NOMO-1 (cell line): ENCODE measurements at regions not wholly inside any gene's neighbourhood (a gene's known extent, or its start where the extent isn't known, plus 50 kb on each side); places are given as distances from the start of the nearest gene placed in this dataset.
A peak's percentile ranks its signal among the peaks of the same experiment; 100 is the strongest.
"Not testable (repeated sequence)": the region's sequence is repeated elsewhere in the genome, so short reads cannot be mapped to it uniquely, and the experiment has no call there.

Experiments used
- DNase-seq, 2 experiments: peaks; one replicate each; lab custom pipeline; 2025; ENCODE audit not compliant: unreplicated experiment in 2 of 2; lab: John Stamatoyannopoulos, UW

DNA sequence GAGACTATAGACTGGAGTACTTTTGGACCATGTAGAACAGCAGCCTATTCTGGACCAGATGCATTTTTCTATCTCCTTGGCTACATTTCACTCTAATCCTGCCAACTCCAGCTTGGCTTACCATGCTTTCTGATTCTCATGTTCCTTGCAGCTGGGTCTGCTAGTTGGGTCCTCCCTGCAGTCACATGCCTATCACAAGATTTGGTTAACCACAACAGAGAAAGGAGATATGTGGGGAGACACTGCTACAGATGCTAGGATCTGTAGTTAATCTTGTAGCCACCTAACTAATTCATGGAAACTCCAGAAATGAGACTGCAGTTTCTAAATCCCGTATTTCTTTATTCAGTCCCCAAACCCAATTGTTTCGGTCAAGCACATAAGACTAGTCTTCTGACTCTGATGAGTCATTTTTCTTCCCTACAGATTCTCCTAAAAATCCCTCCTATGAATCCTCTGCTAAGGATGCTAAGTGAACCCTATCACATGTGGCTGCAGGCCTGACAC, 410.6 kb downstream of the DAD1 start:
- no peak for DNase-seq

DNA sequence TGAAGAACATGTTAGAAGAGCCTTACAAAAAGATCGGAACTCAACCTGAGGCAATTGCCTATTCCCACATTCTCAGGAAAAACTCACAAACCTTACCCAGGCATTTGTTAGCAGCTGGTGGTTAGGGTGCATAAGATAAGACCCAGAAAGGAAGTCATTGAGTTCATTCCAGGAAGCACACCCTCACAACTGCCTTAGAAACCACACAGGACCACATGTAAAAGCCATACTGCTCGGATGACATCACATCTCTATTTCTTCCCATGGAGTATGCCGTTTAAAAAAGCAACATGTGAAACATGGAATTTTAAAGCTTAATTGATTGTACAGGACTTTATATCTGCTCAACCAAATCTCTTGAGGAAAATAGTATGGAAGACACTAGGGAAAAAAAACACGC, 411.2 kb downstream of the DAD1 start:
- no peak for DNase-seq

DNA sequence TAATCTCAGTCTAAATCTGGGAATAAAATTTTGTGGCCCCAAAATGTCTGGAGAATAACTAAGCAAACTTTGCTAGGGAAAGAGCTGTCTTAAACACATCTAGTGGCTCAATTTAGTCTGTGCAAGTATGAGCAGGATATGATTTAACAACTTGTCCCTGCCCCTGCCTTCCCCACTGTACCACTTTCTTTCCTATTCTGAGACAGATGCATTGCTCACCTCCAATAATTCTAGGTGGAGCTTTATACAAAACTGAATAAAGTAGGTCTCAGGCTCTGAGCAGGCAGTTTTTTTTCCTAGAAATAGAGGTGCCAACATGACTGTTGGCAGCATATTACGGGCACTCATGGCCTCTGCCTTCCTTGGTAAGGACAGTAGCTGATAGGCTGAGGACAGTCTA, 412.1 kb downstream of the DAD1 start:
- DNase-seq = no peak

DNA sequence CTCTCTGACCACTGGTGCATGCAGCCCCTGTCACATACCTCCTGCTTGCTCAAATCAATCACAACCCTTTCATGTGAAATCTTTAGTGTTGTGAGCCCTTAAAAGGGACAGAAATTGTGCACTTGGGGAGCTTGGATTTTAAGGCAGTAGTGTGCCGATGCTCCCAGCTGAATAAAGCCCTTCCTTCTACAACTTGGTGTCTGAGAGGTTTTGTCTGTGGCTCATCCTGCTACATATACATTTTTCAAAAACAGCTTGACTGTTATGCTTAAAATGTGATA, 413.8 kb downstream of the DAD1 start:
- not testable (repeated sequence) for DNase-seq

DNA sequence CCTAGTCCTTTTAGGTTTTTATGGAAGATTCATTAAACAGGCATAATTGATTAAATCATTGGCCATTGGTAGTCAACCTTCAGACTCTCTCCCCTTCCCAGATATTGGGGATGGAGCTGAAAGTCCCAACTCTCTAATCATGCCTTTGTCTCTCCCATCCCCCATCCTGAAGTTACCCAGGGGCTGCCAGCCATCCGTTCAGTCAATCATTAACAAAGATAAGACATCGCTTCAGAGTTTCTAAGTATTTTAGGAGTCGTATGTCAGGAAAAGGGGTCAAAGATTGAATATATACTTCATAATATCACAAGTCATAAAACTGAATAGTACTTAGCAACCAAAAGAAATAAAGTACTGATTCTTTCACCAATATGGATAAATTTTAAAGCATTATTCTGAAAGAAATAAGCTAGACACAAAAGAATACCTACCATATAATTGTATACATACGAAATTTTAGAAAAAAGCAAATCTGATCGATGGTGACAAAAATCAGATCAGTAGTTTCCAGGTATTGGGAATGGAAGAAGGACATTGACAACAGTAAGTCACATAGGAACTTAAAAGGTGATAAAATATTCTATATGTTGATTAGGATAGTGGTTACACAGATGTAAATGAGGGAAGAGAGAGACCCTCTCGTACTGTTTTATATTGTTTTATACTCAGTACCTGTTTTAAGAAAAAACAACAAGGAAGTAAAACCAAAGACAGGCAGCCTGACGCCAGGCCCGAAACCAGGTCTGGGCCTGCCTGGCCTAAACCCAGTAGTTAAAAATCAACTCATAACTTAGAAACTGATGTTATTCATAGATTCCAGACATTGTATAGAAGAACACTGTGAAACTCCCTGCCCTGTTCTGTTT, 414.4 kb downstream of the DAD1 start:
- DNase-seq = no peak

DNA sequence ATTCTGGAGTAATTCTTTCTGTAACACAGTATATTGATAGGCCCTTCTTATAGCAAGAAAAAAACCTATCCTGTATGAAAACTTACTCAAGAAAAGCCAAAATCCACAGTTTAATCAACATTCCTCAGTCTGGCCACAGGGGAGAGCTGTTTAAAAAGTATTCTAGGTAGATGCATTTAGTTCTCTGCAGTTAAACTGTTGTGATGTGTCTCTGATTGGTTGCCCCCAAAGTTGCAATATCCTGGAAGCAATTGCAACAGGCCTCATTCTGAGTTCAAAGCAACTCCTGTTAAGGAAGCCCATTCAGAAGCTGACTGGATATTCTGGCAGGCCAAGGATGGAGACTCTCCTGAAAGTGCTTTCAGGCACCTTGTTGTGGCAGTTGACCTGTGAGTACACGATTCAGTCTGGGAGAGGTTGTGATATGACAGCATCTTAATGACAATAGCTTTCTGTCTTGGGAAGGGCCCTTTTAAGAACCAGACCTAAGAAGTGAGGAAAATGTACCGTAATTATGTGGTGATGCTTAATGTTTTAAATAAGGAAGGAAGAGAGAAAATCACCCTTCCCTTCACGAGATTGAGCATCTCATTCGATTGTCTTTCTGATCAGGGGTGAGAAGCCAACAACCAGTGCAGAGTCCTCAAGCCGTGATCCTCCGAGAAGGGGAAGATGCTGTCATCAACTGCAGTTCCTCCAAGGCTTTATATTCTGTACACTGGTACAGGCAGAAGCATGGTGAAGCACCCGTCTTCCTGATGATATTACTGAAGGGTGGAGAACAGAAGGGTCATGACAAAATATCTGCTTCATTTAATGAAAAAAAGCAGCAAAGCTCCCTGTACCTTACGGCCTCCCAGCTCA, 420.7 kb downstream of the DAD1 start:
- DNase-seq = peak in 1 of 2 experiments; percentile 9

DNA sequence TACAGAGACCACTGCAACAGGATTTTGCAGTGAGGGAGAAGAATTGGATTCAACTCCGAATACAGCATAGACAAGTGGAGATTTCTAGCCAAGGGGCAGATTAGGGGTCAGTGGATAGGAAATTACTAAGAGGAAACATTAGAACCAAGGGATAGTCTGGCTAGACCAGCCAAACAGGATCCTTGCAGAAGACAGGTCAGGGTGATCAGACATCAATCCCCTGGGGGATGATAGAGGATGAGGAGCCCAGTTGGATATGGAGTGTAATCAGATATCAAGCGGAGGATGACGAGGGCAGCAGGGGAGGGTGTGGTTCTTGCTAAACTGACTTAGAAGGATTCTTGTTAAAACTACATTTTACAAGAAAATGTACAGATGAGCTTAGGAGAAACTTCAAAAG, 424.4 kb downstream of the DAD1 start:
- DNase-seq = no peak

DNA sequence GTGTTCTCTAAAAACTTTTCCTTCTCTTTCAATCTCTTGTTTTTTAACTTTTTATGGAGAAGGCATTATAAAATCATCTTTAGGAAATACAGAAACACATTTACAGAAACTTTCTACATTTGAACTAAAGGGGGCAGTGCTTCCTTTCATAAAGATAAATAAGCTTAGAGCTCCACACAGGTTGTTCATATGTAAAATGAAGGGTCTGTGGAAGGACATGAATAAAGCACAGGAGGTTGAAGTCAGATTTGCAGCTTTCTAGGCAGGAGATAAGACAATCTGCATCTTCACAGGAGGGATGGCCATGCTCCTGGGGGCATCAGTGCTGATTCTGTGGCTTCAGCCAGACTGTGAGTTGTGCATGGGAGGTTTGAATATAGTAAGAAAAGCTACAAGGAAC, 426.0 kb downstream of the DAD1 start:
- DNase-seq = peak in 1 of 2 experiments; percentile 30

DNA sequence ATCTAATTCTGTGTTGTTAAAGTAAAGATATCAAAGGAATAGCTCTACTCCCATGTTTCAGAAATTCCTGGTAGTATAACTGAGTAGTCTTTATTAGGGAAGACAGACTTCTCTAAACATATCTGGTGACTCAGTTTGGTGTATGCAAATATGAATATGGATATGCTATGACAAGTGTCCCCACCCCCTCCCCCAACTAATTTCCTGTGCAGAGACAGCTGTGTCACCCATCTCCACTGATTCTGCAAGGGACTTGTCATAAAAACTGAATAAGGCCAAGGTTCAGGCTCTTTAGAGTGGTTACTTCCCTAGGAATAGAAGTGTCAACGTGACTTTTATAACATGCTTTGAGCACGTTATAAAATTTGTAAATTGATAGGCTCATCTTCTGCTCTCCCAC, 429.1 kb downstream of the DAD1 start:
- no peak for DNase-seq

DNA sequence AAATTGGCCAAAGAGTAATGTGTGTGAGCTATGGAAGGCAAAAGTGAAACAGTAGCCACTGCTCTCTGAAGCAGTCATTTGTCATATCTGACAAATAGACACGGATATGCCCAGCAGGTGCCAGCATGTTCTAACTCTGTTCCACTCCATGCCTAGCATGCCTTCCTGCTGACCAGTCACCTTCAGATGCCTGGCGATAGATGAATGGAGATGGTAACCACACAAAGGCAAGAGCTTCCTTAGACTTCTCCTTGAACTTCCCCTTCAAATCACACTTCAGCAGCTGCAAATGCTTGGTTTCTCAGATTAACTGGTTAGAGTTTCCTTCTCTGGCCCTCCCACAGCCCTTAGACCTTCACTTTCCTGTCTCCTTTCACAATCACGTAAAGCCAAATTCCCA, 429.9 kb downstream of the DAD1 start:
- no peak for DNase-seq

DNA sequence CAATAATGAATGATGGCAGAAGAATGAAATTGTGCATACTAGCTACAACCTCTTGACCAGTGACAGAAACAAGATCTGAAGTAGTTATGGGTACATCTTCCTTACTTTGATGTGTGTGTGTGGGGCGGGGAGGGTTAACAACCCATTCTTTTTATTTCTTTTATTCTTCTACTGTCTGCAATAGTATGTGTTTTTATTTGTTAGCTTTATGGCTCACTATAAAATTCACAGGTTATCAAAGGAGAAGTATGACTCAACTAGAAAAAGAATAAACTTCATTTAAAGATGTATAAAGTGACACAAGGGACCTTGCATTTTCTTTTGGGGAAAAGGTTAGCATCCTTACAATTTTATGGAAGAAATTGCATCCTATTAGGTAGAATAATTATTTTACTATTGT, 430.5 kb downstream of the DAD1 start:
- no peak for DNase-seq

DNA sequence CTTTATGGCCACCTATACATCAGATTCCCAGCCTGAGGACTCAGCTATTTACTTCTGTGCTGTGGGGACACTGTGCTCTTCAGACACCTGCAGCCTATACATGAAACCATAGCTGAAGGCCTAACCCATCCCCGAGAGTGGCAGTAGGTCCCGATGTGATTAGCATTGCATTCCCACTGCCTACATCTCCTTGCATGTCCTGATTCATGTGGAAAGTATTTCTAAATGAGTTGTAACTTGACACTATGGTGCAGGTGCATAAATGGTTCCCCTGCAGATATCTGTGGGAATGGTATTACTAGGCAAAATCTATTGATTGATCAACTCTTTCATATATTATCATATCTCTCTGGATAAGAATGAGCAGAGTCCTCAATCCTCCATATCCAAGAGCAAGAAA, 433.5 kb downstream of the DAD1 start:
- no peak for DNase-seq

DNA sequence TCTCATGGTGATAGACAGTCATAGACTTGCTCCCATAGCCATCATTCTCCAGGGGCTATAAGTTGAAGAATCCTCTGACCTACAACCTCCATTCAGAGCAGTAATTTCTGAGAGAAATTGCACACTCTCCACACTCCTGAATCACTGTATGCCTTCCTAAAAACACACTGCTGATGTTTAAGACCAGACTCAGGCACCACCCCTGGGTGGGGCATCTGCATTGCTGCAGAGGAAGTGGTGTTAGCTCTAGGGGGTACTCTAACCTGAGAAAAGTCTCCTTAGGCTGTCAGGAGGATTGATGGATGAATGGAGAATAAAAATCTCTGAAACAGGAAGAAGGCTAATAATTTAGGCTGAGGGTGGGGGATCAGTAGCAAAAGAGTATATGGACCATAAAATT, 436.1 kb downstream of the DAD1 start:
- no peak for DNase-seq

DNA sequence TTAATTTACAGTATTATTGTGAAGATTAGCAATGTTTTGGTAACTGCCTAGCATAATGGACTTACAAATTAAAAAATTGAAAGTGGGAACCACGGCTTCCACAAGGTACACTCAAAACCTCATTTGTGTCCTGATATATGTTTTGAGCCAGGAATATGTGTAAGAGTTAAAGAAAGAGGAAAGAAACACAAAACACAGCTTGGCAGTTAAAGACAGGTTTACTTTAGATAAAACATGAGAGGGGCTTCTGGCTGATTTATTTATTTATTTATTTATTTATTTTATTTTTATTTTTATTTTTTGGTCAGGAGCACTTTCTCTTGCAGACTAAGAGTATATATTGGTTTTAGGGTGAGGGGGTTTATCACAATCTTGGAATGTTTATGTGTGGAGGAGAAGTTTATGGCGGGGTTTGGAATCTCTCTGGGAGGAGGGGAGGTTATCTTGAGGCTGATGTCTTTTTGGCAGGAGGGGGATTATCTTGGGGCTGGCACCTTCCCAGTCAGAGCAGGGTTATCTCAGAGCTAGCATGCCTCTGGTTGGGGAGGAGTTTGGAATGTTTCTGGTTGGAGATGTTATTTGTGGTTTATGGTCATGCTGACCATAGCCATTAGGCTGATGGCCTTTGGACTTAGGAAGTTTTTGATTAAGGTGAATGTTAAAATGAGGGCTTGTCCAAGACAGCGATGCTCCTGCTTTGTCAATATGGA, 436.7 kb downstream of the DAD1 start:
- no peak for DNase-seq

DNA sequence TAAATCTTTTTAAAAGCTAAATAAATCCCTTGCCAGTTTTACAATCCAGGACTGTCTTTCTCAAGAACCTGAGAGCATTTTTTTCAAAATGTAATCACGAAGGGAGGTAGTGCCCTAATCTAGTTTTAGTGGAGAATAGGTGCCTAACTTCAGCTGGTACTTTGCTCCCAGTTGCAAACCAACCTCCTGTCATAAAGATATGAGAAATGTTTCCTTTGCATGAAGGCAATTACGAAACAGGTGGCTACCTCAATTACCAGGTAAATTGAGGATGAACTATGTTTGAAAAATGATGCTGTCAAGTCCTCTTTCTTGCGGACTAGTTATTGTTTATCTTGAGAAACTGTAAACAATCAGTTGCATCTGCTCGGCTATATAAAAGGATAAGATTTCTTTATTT, 437.9 kb downstream of the DAD1 start:
- no peak for DNase-seq

DNA sequence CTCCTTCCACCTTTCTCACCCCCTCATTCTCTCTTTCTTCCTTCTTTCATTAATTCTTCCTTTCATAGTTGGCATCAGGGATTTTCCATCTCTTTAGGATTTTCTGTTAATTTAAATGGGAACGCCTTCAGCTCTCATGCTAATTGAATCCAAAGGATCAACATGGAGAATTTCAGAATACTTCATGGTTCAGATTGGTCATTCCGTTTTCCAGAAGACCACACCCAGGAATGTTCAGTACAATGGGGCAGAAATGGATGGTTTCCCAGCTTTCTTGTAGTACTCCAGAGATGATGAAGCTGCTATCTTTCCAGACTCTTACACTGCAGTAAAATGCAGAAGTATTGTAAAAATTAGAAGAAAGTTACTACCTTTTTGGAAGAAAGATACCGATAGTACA, 440.0 kb downstream of the DAD1 start:
- DNase-seq = no peak

DNA sequence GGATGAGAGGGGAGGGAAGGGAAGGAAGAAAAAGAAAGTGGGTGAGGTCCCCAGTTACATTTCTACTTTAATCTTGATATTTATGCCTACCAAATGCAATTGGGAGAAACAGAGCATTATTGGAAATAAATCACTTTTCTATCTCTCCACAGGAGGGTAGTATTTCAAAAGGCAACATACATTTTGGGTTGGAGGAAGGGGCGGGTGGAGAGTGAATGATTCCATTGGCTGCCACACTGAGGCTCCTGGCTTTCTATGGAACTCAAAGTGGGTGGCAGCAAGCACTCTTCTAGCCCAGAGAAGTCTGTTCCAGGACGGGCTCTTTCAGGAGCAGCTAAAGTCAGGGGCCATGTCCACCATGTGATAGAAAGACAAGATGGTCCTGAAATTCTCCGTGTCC, 441.3 kb downstream of the DAD1 start:
- no peak for DNase-seq

DNA sequence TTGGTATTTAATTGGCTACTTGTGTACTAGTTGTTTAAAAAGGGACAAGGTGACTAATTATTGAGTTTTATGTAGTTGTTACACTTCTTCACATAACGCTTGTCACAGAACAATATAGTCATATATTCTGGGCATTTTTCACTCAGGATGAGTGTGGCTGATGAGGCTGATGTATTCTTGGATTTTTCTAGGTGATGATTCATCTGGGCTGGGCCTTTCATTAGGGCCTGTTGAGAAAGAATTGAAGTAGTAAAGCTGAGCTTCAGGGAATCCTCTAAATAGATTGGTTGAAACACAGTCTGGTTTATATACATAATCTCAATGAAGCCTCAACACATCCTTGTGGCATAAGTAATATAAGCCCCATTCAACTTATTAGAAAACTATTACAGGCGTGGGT, 445.7 kb downstream of the DAD1 start:
- no peak for DNase-seq

DNA sequence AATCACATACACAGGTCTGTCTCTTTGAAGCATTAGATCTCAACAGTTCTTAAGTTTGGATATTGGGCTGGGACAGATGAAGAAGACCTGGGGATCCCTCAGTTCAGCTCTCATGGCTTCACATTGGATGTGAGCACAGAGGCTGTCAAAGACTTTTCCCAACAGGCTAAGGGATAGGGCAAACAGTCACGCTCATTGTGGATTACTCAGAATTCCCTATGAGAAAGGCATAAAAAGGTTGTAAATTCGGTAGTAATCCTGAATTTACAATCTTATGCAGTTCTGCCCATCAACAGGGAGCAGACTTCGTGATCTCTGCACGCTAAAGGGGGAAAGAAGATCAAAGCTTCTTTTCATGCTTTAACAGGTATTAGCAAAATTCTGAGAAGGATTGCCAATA, 448.4 kb downstream of the DAD1 start:
- DNase-seq = no peak

DNA sequence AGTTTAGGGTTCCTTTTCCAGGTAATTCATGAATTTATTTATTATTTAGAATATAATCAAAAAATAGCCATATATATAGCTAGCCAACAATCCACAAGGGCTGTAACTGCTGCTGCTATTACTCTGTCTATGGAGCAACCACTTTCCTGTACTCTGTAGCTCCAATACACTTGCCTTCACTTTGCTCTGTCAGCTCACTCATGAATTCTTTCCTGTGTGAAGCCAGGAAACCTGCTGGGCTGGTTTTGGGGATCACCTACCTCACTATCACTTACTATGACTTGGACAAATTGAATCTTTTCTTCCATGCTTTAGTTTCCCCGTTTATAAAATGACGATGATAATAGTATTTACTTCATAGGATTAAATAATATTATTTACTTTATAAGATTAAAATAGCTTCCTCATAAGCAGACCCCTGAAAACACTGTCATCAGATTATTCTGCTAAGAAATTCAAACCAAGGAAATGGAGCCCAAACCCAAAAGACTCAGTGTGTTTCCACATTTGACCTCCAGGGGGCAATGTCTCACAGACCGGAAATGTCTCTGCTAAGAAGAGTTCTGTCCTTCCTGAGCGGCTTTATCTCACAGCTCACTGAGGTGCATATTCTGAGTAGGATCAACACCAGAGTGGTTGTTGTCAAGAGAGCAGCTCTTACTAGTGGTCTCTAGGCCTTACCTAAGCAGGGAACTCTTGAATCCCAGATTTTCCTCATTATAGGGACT, 457.1 kb downstream of the DAD1 start:
- DNase-seq = peak in 1 of 2 experiments; percentile 21
